GM12873 (cell line): ENCODE measurements at regions not wholly inside any gene's neighbourhood (a gene's known extent, or its start where the extent isn't known, plus 50 kb on each side); places are given as distances from the start of the nearest gene placed in this dataset.

Source experiments
- CTCF ChIP-seq: IDR thresholded peaks from 2 replicates; pipeline ENCODE4 v1.5.1; 2012; ENCODE audit warnings: low read depth, mild to moderate bottlenecking, moderate library complexity, low read length, control low read depth; ENCODE audit not compliant: insufficient read depth; ENCODE audit errors: missing control alignments

GRCh38 chr5:152097128-152097527 is 172.5 kb upstream of the GLRA1 start:
- no peak for TF ChIP-seq CTCF

GRCh38 chr5:152094716-152095115 is 170.1 kb upstream of the GLRA1 start:
- no peak for TF ChIP-seq CTCF

- TF ChIP-seq CTCF: no peak
Measured at GRCh38 chr5:152094060-152094459, 169.4 kb upstream of the GLRA1 start.

GRCh38 chr5:152092580-152092979 is 167.9 kb upstream of the GLRA1 start:
- no peak for TF ChIP-seq CTCF

GRCh38 chr5:152089644-152090043 is 165.0 kb upstream of the GLRA1 start:
- no peak for TF ChIP-seq CTCF

- TF ChIP-seq CTCF: no peak
Measured at GRCh38 chr5:152086668-152087067, 162.0 kb upstream of the GLRA1 start.

- no peak for TF ChIP-seq CTCF
Measured at GRCh38 chr5:152084476-152084875, 159.8 kb upstream of the GLRA1 start.

GRCh38 chr5:152083231-152083630 is 158.6 kb upstream of the GLRA1 start:
- TF ChIP-seq CTCF: no peak
